ENCODE measurements at regions not wholly inside any gene's neighbourhood (a gene's known extent, or its start where the extent isn't known, plus 50 kb on each side); places are given as distances from the start of the nearest gene placed in this dataset.

GRCh38 chr6:25144919-25145318, 134.3 kb upstream of the CARMIL1 start:
- TF ChIP-seq POLR2AphosphoS5 (IDR thresholded peaks at IDR 0.05; ENCODE audit: low read depth, low read length): no peak
- no peak for TF ChIP-seq REST (IDR thresholded peaks at IDR 0.05; ENCODE audit: insufficient read depth in 1 of 2, low read depth in 2 of 2, low read length in 2 of 2)
- TF ChIP-seq FOXP2 (optimal IDR thresholded peaks at IDR 0.05; ENCODE audit: borderline replicate concordance, extremely low read depth, extremely low read length, insufficient read depth): no peak
- no peak for TF ChIP-seq TAF1 (IDR thresholded peaks at IDR 0.05; ENCODE audit: borderline replicate concordance, insufficient read depth, low read length)

GRCh38 chr6:25147223-25147622, 132.0 kb upstream of the CARMIL1 start:
- TF ChIP-seq TAF1 (IDR thresholded peaks at IDR 0.05; ENCODE audit: borderline replicate concordance, insufficient read depth, low read length) (no peak), REST (IDR thresholded peaks at IDR 0.05; ENCODE audit: insufficient read depth in 1 of 2, low read depth in 2 of 2, low read length in 2 of 2) (no peak), SIN3A (IDR thresholded peaks at IDR 0.05; ENCODE audit: borderline replicate concordance, insufficient read depth, low read length) (no peak), FOXP2 (optimal IDR thresholded peaks at IDR 0.05; ENCODE audit: borderline replicate concordance, extremely low read depth, extremely low read length, insufficient read depth) (no peak), POLR2AphosphoS5 (IDR thresholded peaks at IDR 0.05; ENCODE audit: low read depth, low read length) (no peak)

- no peak for TF ChIP-seq FOXP2 (optimal IDR thresholded peaks at IDR 0.05; ENCODE audit: borderline replicate concordance, extremely low read depth, extremely low read length, insufficient read depth)
- TF ChIP-seq REST (IDR thresholded peaks at IDR 0.05; ENCODE audit: insufficient read depth in 1 of 2, low read depth in 2 of 2, low read length in 2 of 2): no peak
- no peak for TF ChIP-seq POLR2AphosphoS5 (IDR thresholded peaks at IDR 0.05; ENCODE audit: low read depth, low read length)
- TF ChIP-seq SIN3A (IDR thresholded peaks at IDR 0.05; ENCODE audit: borderline replicate concordance, insufficient read depth, low read length): no peak
- TF ChIP-seq TAF1 (IDR thresholded peaks at IDR 0.05; ENCODE audit: borderline replicate concordance, insufficient read depth, low read length): no peak
Measured at GRCh38 chr6:25150031-25150430, 129.1 kb upstream of the CARMIL1 start.

GRCh38 chr6:25150863-25151262, 128.3 kb upstream of the CARMIL1 start:
- TF ChIP-seq POLR2AphosphoS5 (IDR thresholded peaks at IDR 0.05; ENCODE audit: low read depth, low read length) (no peak), REST (IDR thresholded peaks at IDR 0.05; ENCODE audit: insufficient read depth in 1 of 2, low read depth in 2 of 2, low read length in 2 of 2) (no peak), FOXP2 (optimal IDR thresholded peaks at IDR 0.05; ENCODE audit: borderline replicate concordance, extremely low read depth, extremely low read length, insufficient read depth) (no peak), SIN3A (IDR thresholded peaks at IDR 0.05; ENCODE audit: borderline replicate concordance, insufficient read depth, low read length) (no peak), TAF1 (IDR thresholded peaks at IDR 0.05; ENCODE audit: borderline replicate concordance, insufficient read depth, low read length) (no peak)

GRCh38 chr6:25153079-25153478, 126.1 kb upstream of the CARMIL1 start:
- TF ChIP-seq TAF1 (IDR thresholded peaks at IDR 0.05; ENCODE audit: borderline replicate concordance, insufficient read depth, low read length) (no peak), FOXP2 (optimal IDR thresholded peaks at IDR 0.05; ENCODE audit: borderline replicate concordance, extremely low read depth, extremely low read length, insufficient read depth) (no peak), SIN3A (IDR thresholded peaks at IDR 0.05; ENCODE audit: borderline replicate concordance, insufficient read depth, low read length) (no peak), POLR2AphosphoS5 (IDR thresholded peaks at IDR 0.05; ENCODE audit: low read depth, low read length) (no peak), REST (IDR thresholded peaks at IDR 0.05; ENCODE audit: insufficient read depth in 1 of 2, low read depth in 2 of 2, low read length in 2 of 2) (no peak)
